Fibroblast of the conjunctiva (primary cell): ENCODE measurements at regions not wholly inside any gene's neighbourhood (a gene's known extent, or its start where the extent isn't known, plus 50 kb on each side); places are given as distances from the start of the nearest gene placed in this dataset.
A peak's percentile ranks its signal among the peaks of the same experiment; 100 is the strongest.

Experiments
- DNase-seq: peaks from one replicate; pipeline ENCODE4 v3.0.0-alpha.2; 2010; ENCODE audit warnings: low read depth

GRCh38 chr14:65794674-65795279, 382.2 kb downstream of the FUT8 start:
- no peak for DNase-seq

- no peak for DNase-seq
Measured at GRCh38 chr14:65798216-65798615, 385.7 kb downstream of the FUT8 start.

GRCh38 chr14:65800694-65801093, 388.2 kb downstream of the FUT8 start:
- no peak for DNase-seq

- DNase-seq: no peak
Measured at GRCh38 chr14:65802196-65802595, 389.7 kb downstream of the FUT8 start.

- DNase-seq: no peak
Measured at GRCh38 chr14:65803885-65804284, 391.4 kb downstream of the FUT8 start.

GRCh38 chr14:65804439-65805112, 392.0 kb downstream of the FUT8 start:
- DNase-seq: no peak

GRCh38 chr14:65805113-65805473, 392.6 kb downstream of the FUT8 start:
- DNase-seq: no peak

GRCh38 chr14:65808390-65808789, 395.9 kb downstream of the FUT8 start:
- DNase-seq: no peak

GRCh38 chr14:65810322-65810721, 397.8 kb downstream of the FUT8 start:
- no peak for DNase-seq

- DNase-seq: no peak
Measured at GRCh38 chr14:65813760-65814384, 401.3 kb downstream of the FUT8 start.

- DNase-seq: no peak
Measured at GRCh38 chr14:65815127-65815526, 402.6 kb downstream of the FUT8 start.

GRCh38 chr14:65817011-65817410, 404.5 kb downstream of the FUT8 start:
- DNase-seq: no peak

GRCh38 chr14:65819569-65819968, 407.0 kb downstream of the FUT8 start:
- no peak for DNase-seq

GRCh38 chr14:65821224-65821753, 408.8 kb downstream of the FUT8 start:
- DNase-seq: no peak

- DNase-seq: peak; percentile 49
Measured at GRCh38 chr14:65824285-65824977, 411.9 kb downstream of the FUT8 start.

- DNase-seq: no peak
Measured at GRCh38 chr14:65824978-65825299, 412.4 kb downstream of the FUT8 start.

GRCh38 chr14:65826946-65827345, 414.4 kb downstream of the FUT8 start:
- DNase-seq: no peak

- no peak for DNase-seq
Measured at GRCh38 chr14:65827520-65827919, 415.0 kb downstream of the FUT8 start.

- DNase-seq: no peak
Measured at GRCh38 chr14:65828396-65828795, 415.9 kb downstream of the FUT8 start.

- no peak for DNase-seq
Measured at GRCh38 chr14:65832431-65833266, 420.1 kb downstream of the FUT8 start.

- no peak for DNase-seq
Measured at GRCh38 chr14:65833267-65833880, 420.8 kb downstream of the FUT8 start.

GRCh38 chr14:65834051-65834450, 421.5 kb downstream of the FUT8 start:
- no peak for DNase-seq
